Breast epithelium (tissue), 4 donors: ENCODE measurements at regions not wholly inside any gene's neighbourhood (a gene's known extent, or its start where the extent isn't known, plus 50 kb on each side); places are given as distances from the start of the nearest gene placed in this dataset.

Experiments
- DNase-seq, 2 donors: peaks; one replicate each; pipeline ENCODE4 v3.0.0-alpha.2; 2019; ENCODE audit warnings: low spot score in 2 of 2
- H3K27ac ChIP-seq, 2 donors: fragments of 200-600 bp; sonication (generic) in 1 of 2; one replicate each; pipeline ENCODE4 v1.5.1; 2016 to 2019; ENCODE audit warnings: mild to moderate bottlenecking in 1 of 2
- H3K27me3 ChIP-seq, 2 donors: fragments of 200-600 bp; sonication (generic) in 1 of 2; one replicate each; pipeline versions ENCODE4 v1.5.1 to v1.6.0; 2017 to 2019; ENCODE audit warnings: control low read depth in 1 of 2, mild to moderate bottlenecking in 1 of 2
- H3K36me3 ChIP-seq: fragments of 200-600 bp; one replicate; pipeline ENCODE4 v1.5.1; 2019
- H3K4me1 ChIP-seq, 2 donors: fragments of 200-600 bp; sonication (generic); one replicate each; pipeline ENCODE4 v1.5.1; 2016 to 2019; ENCODE audit warnings: control low read depth in 1 of 2
- H3K4me3 ChIP-seq, 3 donors: fragments of 200-600 bp; sonication (generic); 1 replicate in 2 of 3; 2 replicates in 1 of 3; pipeline ENCODE4 v1.5.1; 2016 to 2019; ENCODE audit warnings: mild to moderate bottlenecking in 3 of 3, moderate library complexity in 2 of 3
- H3K9me3 ChIP-seq, 2 donors: fragments of 200-600 bp; sonication (generic) in 1 of 2; one replicate each; pipeline ENCODE4 v1.5.1; 2016 to 2019; ENCODE audit warnings: control low read depth in 1 of 2
- CTCF ChIP-seq, 3 donors: fragments of 450-650 bp; IDR thresholded peaks; one replicate each; pipeline ENCODE4 v1.5.1; 2016 to 2017; ENCODE audit warnings: antibody characterized with exemption in 3 of 3, mild to moderate bottlenecking in 3 of 3, moderate library complexity in 3 of 3
- POLR2A ChIP-seq: fragments of 450-650 bp; IDR thresholded peaks from one replicate; pipeline ENCODE4 v1.6.1; 2016; ENCODE audit warnings: antibody characterized with exemption, mild to moderate bottlenecking, moderate library complexity
- POLR2AphosphoS5 ChIP-seq, 3 donors: sonication (generic); formaldehyde crosslinking; IDR thresholded peaks; one replicate each; pipeline ENCODE4 v1.6.1; 2017; ENCODE audit warnings: antibody characterized with exemption in 3 of 3
- intact Hi-C: fragments of 100-400 bp; cut with DNase I; formaldehyde crosslinking; loops from one replicate; pipeline ENCODE4 v1.15.1; 2023; ENCODE audit warnings: low total_unique reads

GRCh38 chr12:31780096-31780495 is 51.3 kb upstream of the AMN1 start:
- no peak overlapping the region for H3K27ac ChIP-seq
- no peaks in the 10 kb centered on the region for H3K27me3 ChIP-seq
- no peak for DNase-seq
- no peak for TF ChIP-seq POLR2AphosphoS5 (IDR thresholded peaks at IDR 0.05)
- TF ChIP-seq POLR2A, result no peak
- TF ChIP-seq CTCF (IDR thresholded peaks at IDR 0.05), result no peak
- intact Hi-C loops, result no loop called here
- H3K36me3 ChIP-seq, result no peaks in the 10 kb centered on the region
- no peak overlapping the region for H3K4me3 ChIP-seq
- no peaks in the 10 kb centered on the region for H3K4me1 ChIP-seq
- no peaks in the 10 kb centered on the region for H3K9me3 ChIP-seq

- TF ChIP-seq CTCF (IDR thresholded peaks at IDR 0.05) (no peak), POLR2A (no peak), POLR2AphosphoS5 (IDR thresholded peaks at IDR 0.05) (no peak)
Measured at GRCh38 chr12:31778687-31779086, 49.9 kb upstream of the AMN1 start.

More at GRCh38 chr12:31778687-31779086, 49.9 kb upstream of the AMN1 start:
- DNase-seq, result no peak
- Histone ChIP-seq H3K4me3 (no peak overlapping the region), H3K9me3 (no peaks in the 10 kb centered on the region), H3K27ac (no peak overlapping the region), H3K36me3 (no peaks in the 10 kb centered on the region), H3K27me3 (no peaks in the 10 kb centered on the region), H3K4me1 (no peaks in the 10 kb centered on the region)
- intact Hi-C loops, result no loop called here
